ENCODE measurements at regions not wholly inside any gene's neighbourhood (a gene's known extent, or its start where the extent isn't known, plus 50 kb on each side); places are given as distances from the start of the nearest gene placed in this dataset.

- TF ChIP-seq CTCF (IDR thresholded peaks at IDR 0.05): no peak
- no peak for TF ChIP-seq POLR2AphosphoS5 (IDR thresholded peaks at IDR 0.05)
- TF ChIP-seq POLR2A (IDR thresholded peaks at IDR 0.05): no peak
- no peak for TF ChIP-seq EP300 (IDR thresholded peaks at IDR 0.05)
Observed at GRCh38 chrX:68917799-68918198, 89.0 kb downstream of the EFNB1 start.

Measured in stomach (tissue), 4 donors.